Activated naive CD4-positive, alpha-beta T cell treated with anti-CD3 and anti-CD28 coated beads, Interleukin-2, amount 50 U/mL, for 24 hours (primary cell): ENCODE measurements at regions not wholly inside any gene's neighbourhood (a gene's known extent, or its start where the extent isn't known, plus 50 kb on each side); places are given as distances from the start of the nearest gene placed in this dataset.

ENCODE experiments used
- H3K27ac Mint-ChIP-seq: one replicate; pipeline ENCODE4 v1.8.0; 2021; ENCODE audit warnings: mild to moderate bottlenecking, mixed read lengths
- H3K27me3 Mint-ChIP-seq: one replicate; pipeline ENCODE4 v1.8.0; 2021; ENCODE audit warnings: mixed read lengths
- H3K36me3 Mint-ChIP-seq: one replicate; pipeline ENCODE4 v1.8.0; 2021; ENCODE audit warnings: mixed read lengths
- H3K4me1 Mint-ChIP-seq: one replicate; pipeline ENCODE4 v1.8.0; 2021; ENCODE audit warnings: mixed read lengths
- H3K4me3 Mint-ChIP-seq: one replicate; pipeline ENCODE4 v1.8.0; 2021; ENCODE audit warnings: mild to moderate bottlenecking, mixed read lengths
- H3K9me3 Mint-ChIP-seq: one replicate; pipeline ENCODE4 v1.8.0; 2021; ENCODE audit warnings: mixed read lengths

DNA sequence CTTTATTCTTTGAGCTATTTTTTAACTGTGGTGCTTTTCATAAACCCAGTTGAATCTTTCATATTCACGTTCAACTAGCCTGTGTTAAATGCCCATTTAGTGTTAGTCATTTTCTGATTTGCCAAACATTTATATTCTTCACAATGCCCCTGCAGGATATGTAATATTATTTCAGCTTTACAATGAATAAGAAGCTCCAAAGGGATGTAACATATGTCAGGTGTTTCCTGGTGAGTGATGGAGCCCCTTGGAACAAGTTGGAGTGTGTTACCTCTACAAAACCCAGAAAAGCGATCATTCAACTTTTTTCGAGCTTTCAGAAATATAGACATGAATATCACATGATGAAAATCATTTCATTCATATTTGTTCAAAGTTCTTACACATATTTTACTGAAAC is 471.0 kb upstream of the CDH2 start:
- Mint-ChIP-seq H3K27ac (no peak overlapping the region), H3K36me3 (no peaks in the 10 kb centered on the region), H3K4me1 (no peaks in the 10 kb centered on the region), H3K9me3 (peaks cover 11% of the 10 kb centered on the region), H3K4me3 (no peak overlapping the region), H3K27me3 (no peaks in the 10 kb centered on the region)

DNA sequence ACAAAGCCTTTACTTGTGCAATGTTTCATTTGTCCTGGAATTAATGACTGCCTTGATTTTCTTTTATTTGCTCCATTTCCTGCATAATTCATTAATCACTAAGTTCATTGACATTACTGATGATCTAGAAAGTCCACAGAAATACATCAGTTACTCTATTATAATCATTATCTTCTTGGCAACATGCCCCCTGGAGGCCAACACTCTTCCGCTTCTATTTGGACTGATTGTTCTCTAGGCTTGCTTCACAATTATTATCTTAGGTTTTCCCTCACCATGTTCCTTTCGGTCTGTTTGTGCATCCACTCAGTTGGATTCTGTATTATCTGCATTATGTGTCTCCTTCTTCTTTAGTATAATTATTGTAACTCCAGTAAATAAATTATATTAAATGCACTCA is 461.0 kb upstream of the CDH2 start:
- Mint-ChIP-seq H3K36me3 (no peaks in the 10 kb centered on the region), H3K9me3 (peaks cover 16% of the 10 kb centered on the region), H3K27me3 (no peaks in the 10 kb centered on the region), H3K27ac (no peak overlapping the region), H3K4me3 (no peak overlapping the region), H3K4me1 (no peaks in the 10 kb centered on the region)

DNA sequence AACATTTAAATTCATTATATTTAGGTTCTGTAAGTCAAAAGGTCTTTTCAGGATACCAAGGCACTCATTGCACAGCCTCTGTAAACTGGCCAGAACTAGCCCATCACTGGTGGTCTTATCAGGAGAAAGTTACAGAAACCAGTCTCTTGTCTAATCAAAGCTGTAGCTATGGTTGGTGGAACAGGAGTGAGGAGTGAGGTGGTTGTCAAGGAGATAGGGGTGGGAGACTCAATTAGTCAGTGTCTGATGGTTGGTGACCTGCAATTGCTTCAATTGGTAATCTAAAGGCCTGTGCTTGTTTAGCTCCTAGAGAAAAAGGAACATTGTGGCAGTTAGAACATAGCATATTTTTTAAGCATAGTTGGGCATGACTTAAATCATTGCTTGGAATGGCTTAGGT is 458.6 kb upstream of the CDH2 start:
- Mint-ChIP-seq H3K4me1 (no peaks in the 10 kb centered on the region), H3K27ac (no peak overlapping the region), H3K27me3 (no peaks in the 10 kb centered on the region), H3K36me3 (no peaks in the 10 kb centered on the region), H3K4me3 (no peak overlapping the region), H3K9me3 (peaks cover 19% of the 10 kb centered on the region)

DNA sequence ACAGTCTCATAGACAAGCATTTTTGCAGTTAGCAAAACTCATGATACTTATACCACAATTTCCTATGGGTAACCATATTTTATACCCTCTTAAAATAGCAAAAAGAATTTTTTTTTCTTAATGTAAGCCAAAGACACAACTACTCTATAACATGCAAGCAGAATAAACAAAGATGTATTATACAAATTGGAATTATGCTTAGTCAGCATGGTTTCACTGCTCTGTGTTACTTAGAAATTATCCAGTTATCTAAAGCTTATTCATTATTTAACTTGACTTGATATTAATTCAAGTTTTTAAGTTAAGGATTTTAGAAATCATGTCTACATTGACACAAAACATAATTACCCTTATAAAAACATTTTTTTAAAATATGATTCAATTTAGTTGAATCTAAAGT is 449.8 kb upstream of the CDH2 start:
- H3K27ac Mint-ChIP-seq: no peak overlapping the region
- H3K36me3 Mint-ChIP-seq: no peaks in the 10 kb centered on the region
- H3K9me3 Mint-ChIP-seq: peaks cover 3% of the 10 kb centered on the region
- no peak overlapping the region for H3K4me3 Mint-ChIP-seq
- no peaks in the 10 kb centered on the region for H3K27me3 Mint-ChIP-seq
- no peaks in the 10 kb centered on the region for H3K4me1 Mint-ChIP-seq

DNA sequence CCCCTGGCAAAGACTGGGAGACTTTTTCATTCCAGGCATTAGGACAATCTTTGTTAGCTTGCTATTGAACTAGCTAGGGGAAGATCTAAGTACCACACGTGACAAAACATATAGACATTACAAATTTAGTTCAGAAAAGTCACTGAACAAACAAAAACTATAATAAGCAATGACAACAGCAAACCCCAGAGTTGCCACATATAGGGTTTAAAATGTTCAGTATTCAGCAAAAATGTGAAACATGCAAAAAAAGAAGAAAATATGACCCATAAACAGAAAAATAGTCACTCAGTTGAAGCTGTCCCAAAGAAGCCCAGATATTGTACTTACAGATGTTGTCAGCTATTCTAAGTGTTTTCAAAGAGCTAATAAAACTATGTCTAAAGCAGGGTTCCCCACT is 431.1 kb upstream of the CDH2 start:
- H3K9me3 Mint-ChIP-seq: peaks cover 11% of the 10 kb centered on the region
- no peak overlapping the region for H3K4me3 Mint-ChIP-seq
- H3K4me1 Mint-ChIP-seq: no peaks in the 10 kb centered on the region
- H3K27me3 Mint-ChIP-seq: no peaks in the 10 kb centered on the region
- H3K27ac Mint-ChIP-seq: no peak overlapping the region
- no peaks in the 10 kb centered on the region for H3K36me3 Mint-ChIP-seq

DNA sequence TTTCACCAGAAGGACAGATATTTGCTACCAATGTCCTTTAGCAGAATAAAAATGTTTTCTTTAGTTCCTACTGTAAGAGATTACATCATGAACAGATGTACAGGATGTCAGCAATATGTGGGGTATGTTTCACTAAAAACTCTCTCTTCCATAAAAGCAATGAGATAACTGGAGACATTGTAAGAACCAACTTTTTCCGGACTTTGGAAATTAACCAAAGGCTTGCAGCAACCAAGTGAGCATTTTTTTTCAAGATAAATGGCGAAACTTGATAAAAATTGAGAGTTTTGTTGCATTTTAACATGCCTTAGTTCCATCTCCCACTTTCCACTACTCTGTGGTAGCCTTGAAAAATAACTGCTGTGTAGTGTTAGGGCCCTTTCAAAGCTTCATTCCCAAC is 429.8 kb upstream of the CDH2 start:
- no peaks in the 10 kb centered on the region for H3K27me3 Mint-ChIP-seq
- H3K36me3 Mint-ChIP-seq: no peaks in the 10 kb centered on the region

DNA sequence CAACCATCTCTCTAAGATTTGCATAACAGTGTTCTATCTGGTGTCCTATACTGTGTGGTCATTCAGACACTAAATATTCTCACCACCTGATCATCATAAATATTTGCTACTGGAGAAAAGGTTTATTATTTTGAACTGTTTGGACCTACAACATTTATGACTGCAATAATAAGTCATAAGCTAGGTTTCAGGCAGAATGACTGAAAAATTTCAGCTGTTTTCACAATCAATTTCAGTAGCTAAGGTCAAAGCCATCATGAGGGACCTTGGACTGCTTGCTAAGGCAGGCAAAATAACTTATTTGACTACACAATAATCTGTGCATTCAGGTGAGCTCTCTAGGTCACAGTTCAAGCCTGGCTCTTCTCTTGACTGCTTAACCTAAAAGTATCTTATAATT is 425.5 kb upstream of the CDH2 start:
- H3K27ac Mint-ChIP-seq: no peak overlapping the region
- H3K36me3 Mint-ChIP-seq: no peaks in the 10 kb centered on the region
- no peak overlapping the region for H3K4me3 Mint-ChIP-seq

More for the DNA sequence above, 429.8 kb upstream of the CDH2 start:
- Mint-ChIP-seq H3K4me3 (no peak overlapping the region), H3K4me1 (no peaks in the 10 kb centered on the region), H3K9me3 (peaks cover 11% of the 10 kb centered on the region), H3K27ac (no peak overlapping the region)

DNA sequence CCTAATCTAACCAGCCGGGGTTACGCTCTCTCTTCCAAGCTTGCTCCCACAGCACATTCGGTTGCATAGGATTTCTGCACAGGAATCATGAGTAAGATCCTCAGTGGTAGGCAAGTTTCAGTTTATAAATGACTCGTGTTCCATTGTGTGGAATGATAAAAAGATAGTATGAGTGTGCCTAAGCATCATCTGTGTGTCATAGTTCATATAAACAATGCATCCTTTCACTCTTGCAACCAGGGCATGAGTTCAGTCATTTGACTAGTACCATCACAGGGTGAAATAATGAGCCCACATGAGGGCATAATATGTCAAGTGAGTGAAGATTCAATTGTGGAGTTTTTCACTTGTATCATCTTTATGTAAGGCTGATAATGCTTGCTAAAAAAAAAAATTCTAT is 417.1 kb upstream of the CDH2 start:
- H3K4me1 Mint-ChIP-seq: no peaks in the 10 kb centered on the region
- H3K36me3 Mint-ChIP-seq: no peaks in the 10 kb centered on the region
- H3K9me3 Mint-ChIP-seq: peaks cover 10% of the 10 kb centered on the region
- no peaks in the 10 kb centered on the region for H3K27me3 Mint-ChIP-seq
- no peak overlapping the region for H3K27ac Mint-ChIP-seq
- H3K4me3 Mint-ChIP-seq: no peak overlapping the region

More for the DNA sequence above, 425.5 kb upstream of the CDH2 start:
- Mint-ChIP-seq H3K9me3 (peaks cover 30% of the 10 kb centered on the region), H3K27me3 (no peaks in the 10 kb centered on the region), H3K4me1 (no peaks in the 10 kb centered on the region)

DNA sequence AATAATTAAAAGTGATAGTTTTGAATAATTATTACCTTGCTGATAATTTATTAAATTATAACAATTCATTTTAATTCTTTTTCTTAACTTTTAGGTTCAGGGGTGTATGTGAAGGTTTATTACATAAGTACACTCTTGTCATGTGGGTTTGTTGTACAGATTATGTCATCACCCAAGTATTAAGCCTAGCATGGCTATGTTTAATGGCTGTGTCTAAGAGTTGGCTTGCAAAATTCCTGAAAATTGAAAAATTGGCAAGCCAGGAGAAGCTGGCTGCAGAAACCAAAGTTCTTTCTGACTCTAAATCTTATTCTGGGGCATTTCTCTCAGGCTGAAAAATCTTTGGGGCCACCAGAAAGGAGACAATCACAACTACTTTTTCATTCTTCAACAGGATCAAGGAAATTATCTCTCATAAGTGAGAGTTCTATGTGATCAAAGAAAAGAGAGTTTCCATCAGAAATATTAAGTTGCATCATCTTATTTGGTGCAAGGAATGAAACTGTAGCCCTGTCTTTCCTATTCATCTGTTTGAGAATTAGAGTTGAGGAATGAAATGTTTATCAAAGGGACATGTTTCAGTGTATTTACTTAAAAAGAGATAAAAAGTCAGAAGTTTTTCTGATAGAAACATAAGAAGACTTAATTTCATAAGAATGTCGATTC is 412.1 kb upstream of the CDH2 start:
- Mint-ChIP-seq H3K4me3 (no peak overlapping the region), H3K36me3 (no peaks in the 10 kb centered on the region), H3K9me3 (peaks cover 10% of the 10 kb centered on the region), H3K27ac (no peak overlapping the region), H3K4me1 (no peaks in the 10 kb centered on the region), H3K27me3 (no peaks in the 10 kb centered on the region)

DNA sequence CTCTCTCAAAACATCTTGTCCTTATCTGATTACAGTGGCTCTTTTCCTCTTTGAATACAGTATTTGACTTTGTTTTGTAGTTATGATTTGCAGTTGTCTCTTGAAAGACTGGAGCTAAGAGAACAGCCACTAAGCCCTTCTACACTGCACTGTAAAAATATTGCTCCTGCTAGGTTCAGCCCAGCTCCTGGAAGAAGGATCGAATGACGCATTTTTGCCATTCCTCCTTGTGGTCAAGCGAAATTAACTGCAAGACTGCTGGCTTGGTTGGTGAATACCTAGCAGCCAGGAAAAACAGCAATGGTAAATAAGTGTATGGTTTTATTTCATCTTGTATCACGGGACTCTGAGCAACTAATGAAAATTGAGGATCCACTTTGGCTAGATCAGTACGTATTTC is 407.8 kb upstream of the CDH2 start:
- no peak overlapping the region for H3K27ac Mint-ChIP-seq
- H3K36me3 Mint-ChIP-seq: no peaks in the 10 kb centered on the region
- no peaks in the 10 kb centered on the region for H3K4me1 Mint-ChIP-seq
- H3K9me3 Mint-ChIP-seq: peaks cover 9% of the 10 kb centered on the region
- no peak overlapping the region for H3K4me3 Mint-ChIP-seq
- H3K27me3 Mint-ChIP-seq: no peaks in the 10 kb centered on the region

DNA sequence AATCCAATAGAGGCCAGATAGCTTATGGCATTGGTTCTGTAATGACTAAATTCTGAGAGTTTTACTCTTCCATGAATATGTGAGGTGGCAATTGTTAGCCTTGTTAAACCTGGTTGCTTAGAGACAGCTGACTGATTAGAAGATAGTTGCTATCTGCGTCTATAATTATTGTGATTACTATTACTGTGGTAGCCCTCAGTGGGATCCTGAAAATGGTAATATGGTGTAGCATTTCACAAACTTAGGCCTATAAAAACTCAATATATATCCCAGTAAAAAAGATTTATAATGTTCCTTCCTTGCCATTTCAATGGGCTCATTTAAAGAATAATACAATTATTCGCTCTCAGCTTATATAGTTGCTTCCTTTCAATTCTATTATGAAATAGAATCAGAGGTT is 405.8 kb upstream of the CDH2 start:
- H3K4me3 Mint-ChIP-seq: no peak overlapping the region
- H3K27me3 Mint-ChIP-seq: no peaks in the 10 kb centered on the region

DNA sequence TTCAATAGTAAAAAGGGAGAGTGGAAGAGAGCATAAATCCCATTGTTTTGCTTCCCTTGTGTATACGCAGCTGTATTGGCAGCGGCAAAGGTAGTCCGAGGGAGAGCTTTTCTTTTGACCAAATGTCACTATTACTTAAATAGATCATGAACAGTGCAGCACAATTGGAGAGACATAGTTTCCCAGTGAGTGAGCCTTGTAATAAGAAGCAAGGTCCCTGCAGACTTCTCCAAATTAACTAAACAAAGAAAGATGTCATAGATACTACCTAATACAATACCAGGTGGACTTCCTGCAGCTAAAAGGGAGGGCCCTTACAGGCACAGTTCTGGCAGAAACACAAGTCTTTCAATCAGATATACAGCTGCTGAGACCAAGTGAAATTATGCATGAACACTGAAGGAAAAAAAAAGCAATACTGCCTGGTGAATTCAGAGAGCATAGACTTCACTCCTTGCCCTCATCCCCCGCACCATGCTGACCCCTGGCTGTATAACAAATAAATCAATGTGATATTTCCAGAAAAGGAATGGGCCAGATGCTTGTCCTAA is 404.7 kb upstream of the CDH2 start:
- Mint-ChIP-seq H3K27me3 (no peaks in the 10 kb centered on the region), H3K36me3 (no peaks in the 10 kb centered on the region), H3K4me1 (no peaks in the 10 kb centered on the region), H3K27ac (no peak overlapping the region), H3K9me3 (peaks cover 4% of the 10 kb centered on the region), H3K4me3 (no peak overlapping the region)

More for the DNA sequence above, 405.8 kb upstream of the CDH2 start:
- Mint-ChIP-seq H3K27ac (no peak overlapping the region), H3K4me1 (no peaks in the 10 kb centered on the region), H3K9me3 (peaks cover 9% of the 10 kb centered on the region), H3K36me3 (no peaks in the 10 kb centered on the region)

DNA sequence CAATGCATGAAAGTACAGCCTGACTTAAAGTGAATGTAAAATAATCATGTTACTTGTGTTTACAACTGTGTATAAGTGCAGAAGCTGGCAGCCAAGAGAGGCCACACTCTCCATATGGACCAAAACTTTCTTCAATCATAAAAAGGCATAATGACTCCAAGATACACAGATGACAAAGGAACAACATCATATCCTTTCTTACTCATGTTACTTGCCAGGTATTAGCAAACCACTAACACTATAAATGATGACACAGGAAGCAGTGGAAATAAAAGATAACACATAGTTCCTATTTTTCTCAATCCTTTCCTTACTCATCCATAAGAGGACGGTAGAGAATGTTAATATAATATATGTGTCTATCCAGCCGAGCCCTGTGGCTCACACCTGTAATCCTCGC is 400.0 kb upstream of the CDH2 start:
- H3K4me1 Mint-ChIP-seq: no peaks in the 10 kb centered on the region
- H3K27ac Mint-ChIP-seq: no peak overlapping the region
- H3K4me3 Mint-ChIP-seq: no peak overlapping the region
- peaks cover 2% of the 10 kb centered on the region for H3K9me3 Mint-ChIP-seq
- no peaks in the 10 kb centered on the region for H3K36me3 Mint-ChIP-seq
- H3K27me3 Mint-ChIP-seq: no peaks in the 10 kb centered on the region

DNA sequence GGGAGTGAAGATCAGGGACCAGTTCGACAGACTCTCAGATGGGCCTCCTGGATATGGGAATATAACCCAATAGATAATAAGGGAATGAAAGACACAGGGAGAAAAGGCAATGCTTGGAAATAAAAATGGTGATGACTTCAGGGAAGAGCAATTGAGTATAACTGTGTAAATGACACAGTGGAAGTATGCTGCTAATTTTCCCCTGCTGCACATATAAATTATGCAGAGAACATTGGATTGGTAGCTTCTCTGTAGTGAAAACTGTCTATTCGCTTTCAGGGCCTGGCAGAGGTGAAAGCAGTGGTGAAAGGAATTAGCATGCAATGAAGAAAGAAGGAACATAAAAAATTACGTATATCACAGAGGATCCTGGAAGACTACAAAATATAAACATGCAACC is 398.2 kb upstream of the CDH2 start:
- Mint-ChIP-seq H3K9me3 (peaks cover 5% of the 10 kb centered on the region), H3K4me3 (no peak overlapping the region), H3K4me1 (no peaks in the 10 kb centered on the region), H3K27me3 (no peaks in the 10 kb centered on the region), H3K36me3 (no peaks in the 10 kb centered on the region), H3K27ac (no peak overlapping the region)

DNA sequence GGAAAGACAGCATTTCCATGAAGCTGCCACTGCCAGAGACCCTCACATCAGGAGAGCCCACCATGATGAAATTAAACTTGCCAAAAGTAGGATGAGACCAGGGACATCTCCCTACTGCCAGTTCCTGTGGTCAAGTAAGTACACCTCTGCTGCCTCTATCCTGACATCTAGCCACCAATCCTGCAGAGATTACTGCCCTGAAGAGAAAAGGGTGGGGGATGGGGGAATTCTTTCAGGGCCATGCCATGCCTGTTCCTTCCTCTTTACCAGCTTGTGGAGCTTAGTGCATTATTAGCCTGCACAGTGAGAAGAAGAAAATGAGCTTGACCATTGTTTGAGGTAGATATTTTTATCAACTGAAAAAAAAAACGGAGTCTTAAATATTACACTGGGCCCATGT is 397.2 kb upstream of the CDH2 start:
- no peaks in the 10 kb centered on the region for H3K36me3 Mint-ChIP-seq
- H3K27ac Mint-ChIP-seq: no peak overlapping the region
- no peak overlapping the region for H3K4me3 Mint-ChIP-seq
- H3K27me3 Mint-ChIP-seq: no peaks in the 10 kb centered on the region
- no peaks in the 10 kb centered on the region for H3K4me1 Mint-ChIP-seq
- peaks cover 5% of the 10 kb centered on the region for H3K9me3 Mint-ChIP-seq

DNA sequence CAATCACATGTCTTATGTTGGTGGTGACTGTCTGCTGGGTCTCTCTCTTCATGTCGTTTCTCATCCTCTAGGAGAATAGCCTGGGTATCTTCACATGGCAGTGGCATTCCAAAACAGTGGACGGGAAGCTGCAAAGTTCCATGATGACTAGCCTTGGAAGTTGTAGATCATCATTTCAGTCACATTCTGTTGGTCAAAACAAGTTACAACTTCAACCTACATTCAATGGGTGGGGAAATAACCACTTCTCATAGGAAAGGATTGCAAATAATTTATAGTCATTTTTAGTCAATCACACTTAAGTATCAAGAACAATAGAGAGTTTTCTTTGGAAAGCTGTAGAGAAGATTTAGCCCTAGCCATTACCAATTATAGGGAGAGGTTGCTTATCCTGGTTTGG is 395.0 kb upstream of the CDH2 start:
- no peaks in the 10 kb centered on the region for H3K4me1 Mint-ChIP-seq
- H3K27ac Mint-ChIP-seq: no peak overlapping the region
- H3K9me3 Mint-ChIP-seq: peaks cover 5% of the 10 kb centered on the region
- no peak overlapping the region for H3K4me3 Mint-ChIP-seq
- no peaks in the 10 kb centered on the region for H3K27me3 Mint-ChIP-seq
- no peaks in the 10 kb centered on the region for H3K36me3 Mint-ChIP-seq

DNA sequence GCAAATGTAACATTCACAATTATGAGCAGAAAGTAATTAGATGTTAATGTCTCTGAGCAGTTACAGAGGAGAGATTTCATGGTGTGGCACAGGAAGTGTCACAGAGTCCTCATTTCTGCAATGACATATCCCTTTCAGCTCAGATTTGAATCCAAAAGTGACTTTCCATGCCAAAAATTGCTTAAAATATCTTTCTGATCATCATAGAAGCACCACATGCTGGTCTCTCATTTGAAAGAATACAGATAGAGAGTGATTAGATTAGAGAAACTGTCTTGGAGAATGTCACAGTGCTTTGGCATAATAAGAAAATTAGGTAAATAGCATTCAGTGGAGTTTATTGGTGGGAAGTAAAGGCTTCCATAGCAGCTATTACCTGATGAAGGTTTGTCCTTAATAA is 383.4 kb upstream of the CDH2 start:
- Mint-ChIP-seq H3K4me1 (no peaks in the 10 kb centered on the region), H3K36me3 (no peaks in the 10 kb centered on the region), H3K27ac (no peak overlapping the region), H3K27me3 (no peaks in the 10 kb centered on the region), H3K9me3 (no peaks in the 10 kb centered on the region), H3K4me3 (no peak overlapping the region)
